ENCODE measurements at regions not wholly inside any gene's neighbourhood (a gene's known extent, or its start where the extent isn't known, plus 50 kb on each side); places are given as distances from the start of the nearest gene placed in this dataset.

- no peak for TF ChIP-seq CTCF (IDR thresholded peaks at IDR 0.05; ENCODE audit: borderline replicate concordance, control extremely low read depth, extremely low read depth, insufficient read depth, missing control alignments)
- in situ Hi-C loops (cut with MboI; ENCODE audit: low sequenced_read_pairs, unreplicated experiment) = no loop called here
- no peak for DNase-seq (ENCODE audit: low spot score)
These were observed 234.9 kb upstream of the CTSO start for GRCh38 chr4:156188596-156188995.

GRCh38 chr4:156186111-156186510 is 232.4 kb upstream of the CTSO start:
- TF ChIP-seq CTCF (IDR thresholded peaks at IDR 0.05; ENCODE audit: borderline replicate concordance, control extremely low read depth, extremely low read depth, insufficient read depth, missing control alignments) = no peak
- in situ Hi-C loops (cut with MboI; ENCODE audit: low sequenced_read_pairs, unreplicated experiment) = no loop called here
- no peak for DNase-seq (ENCODE audit: low spot score)

GRCh38 chr4:156185514-156186055 is 231.9 kb upstream of the CTSO start:
- DNase-seq (ENCODE audit: low spot score) = no peak
- in situ Hi-C loops (cut with MboI; ENCODE audit: low sequenced_read_pairs, unreplicated experiment) = no loop called here
- no peak for TF ChIP-seq CTCF (IDR thresholded peaks at IDR 0.05; ENCODE audit: borderline replicate concordance, control extremely low read depth, extremely low read depth, insufficient read depth, missing control alignments)

- DNase-seq (ENCODE audit: low spot score) = no peak
- TF ChIP-seq CTCF (IDR thresholded peaks at IDR 0.05; ENCODE audit: borderline replicate concordance, control extremely low read depth, extremely low read depth, insufficient read depth, missing control alignments) = no peak
- in situ Hi-C loops (cut with MboI; ENCODE audit: low sequenced_read_pairs, unreplicated experiment) = no loop called here
These were observed 228.6 kb upstream of the CTSO start for GRCh38 chr4:156182269-156182668.

- no peak for DNase-seq (ENCODE audit: low spot score)
- no peak for TF ChIP-seq CTCF (IDR thresholded peaks at IDR 0.05; ENCODE audit: borderline replicate concordance, control extremely low read depth, extremely low read depth, insufficient read depth, missing control alignments)
- in situ Hi-C loops (cut with MboI; ENCODE audit: low sequenced_read_pairs, unreplicated experiment) = no loop called here
These were observed 224.3 kb upstream of the CTSO start for GRCh38 chr4:156177941-156178340.

- no peak for DNase-seq (ENCODE audit: low spot score)
- no peak for TF ChIP-seq CTCF (IDR thresholded peaks at IDR 0.05; ENCODE audit: borderline replicate concordance, control extremely low read depth, extremely low read depth, insufficient read depth, missing control alignments)
- in situ Hi-C loops (cut with MboI; ENCODE audit: low sequenced_read_pairs, unreplicated experiment) = no loop called here
These were observed 223.2 kb upstream of the CTSO start for GRCh38 chr4:156176896-156177295.

- DNase-seq (ENCODE audit: low spot score) = no peak
- in situ Hi-C loops (cut with MboI; ENCODE audit: low sequenced_read_pairs, unreplicated experiment) = no loop called here
- TF ChIP-seq CTCF (IDR thresholded peaks at IDR 0.05; ENCODE audit: borderline replicate concordance, control extremely low read depth, extremely low read depth, insufficient read depth, missing control alignments) = no peak
These were observed 220.3 kb upstream of the CTSO start for GRCh38 chr4:156173937-156174336.
